SU-DHL-6 (cell line): ENCODE measurements at regions not wholly inside any gene's neighbourhood (a gene's known extent, or its start where the extent isn't known, plus 50 kb on each side); places are given as distances from the start of the nearest gene placed in this dataset.

Experiments
- CTCF ChIP-seq: fragments of 200-600 bp; sonication (generic); IDR thresholded peaks from one replicate; pipeline ENCODE4 v1.5.1; 2017; ENCODE audit warnings: antibody characterized with exemption, mild to moderate bottlenecking, low read length, moderate library complexity; ENCODE audit not compliant: insufficient read depth, poor library complexity, severe bottlenecking
- EZH2phosphoT487 ChIP-seq: fragments of 200-600 bp; sonication (generic), shearing (Covaris generic); conservative IDR thresholded peaks from 2 replicates; pipeline ENCODE4 v1.6.1; 2018; ENCODE audit warnings: mild to moderate bottlenecking, antibody characterized with exemption, low read length, moderate library complexity, mixed read lengths

GRCh38 chr10:27373566-27374160 lies 130.4 kb upstream of the RAB18 start:
- TF ChIP-seq CTCF (no peak), EZH2phosphoT487 (no peak)
